ENCODE measurements at regions not wholly inside any gene's neighbourhood (a gene's known extent, or its start where the extent isn't known, plus 50 kb on each side); places are given as distances from the start of the nearest gene placed in this dataset.
A peak's percentile ranks its signal among the peaks of the same experiment; 100 is the strongest.

DNA sequence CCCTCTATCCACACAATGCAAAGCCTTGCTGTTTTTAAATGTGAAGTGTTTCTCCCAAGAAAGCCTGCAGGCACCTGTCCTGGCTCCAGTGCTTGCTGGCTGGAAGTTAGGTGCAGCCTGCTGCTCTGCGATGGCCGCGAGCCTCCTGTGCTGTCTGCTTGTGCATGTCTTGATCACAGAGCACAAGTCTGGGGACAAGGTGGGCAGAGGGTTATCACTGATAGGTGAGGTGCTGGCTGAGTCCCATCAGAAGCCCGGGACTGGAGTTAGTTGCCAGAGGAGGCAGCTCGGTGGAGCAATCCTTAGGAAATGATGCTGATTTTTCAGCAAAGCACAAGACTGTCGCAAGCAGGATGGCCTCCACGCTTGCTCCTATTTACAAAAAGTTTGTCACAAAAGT, 137.8 kb upstream of the AJAP1 start:
- WGBS (ENCODE audit: insufficient coverage, low coverage, low lambda C conversion rate, missing lambda C conversion rate) = 23% methylated on average over 3 of the region's 7 CpGs
- intact Hi-C loops (cut with DNase I) = no loop called here
- no peak for ATAC-seq
- DNase-seq = no peak
- no peak overlapping the region for H3K27ac ChIP-seq
- H3K9me3 ChIP-seq = no peaks in the 10 kb centered on the region
- no peaks in the 10 kb centered on the region for H3K36me3 ChIP-seq
- H3K4me3 ChIP-seq = no peak overlapping the region
- no peaks in the 10 kb centered on the region for H3K27me3 ChIP-seq
- H3K4me1 ChIP-seq = no peaks in the 10 kb centered on the region
- no peak for TF ChIP-seq POLR2A (IDR thresholded peaks at IDR 0.05)

DNA sequence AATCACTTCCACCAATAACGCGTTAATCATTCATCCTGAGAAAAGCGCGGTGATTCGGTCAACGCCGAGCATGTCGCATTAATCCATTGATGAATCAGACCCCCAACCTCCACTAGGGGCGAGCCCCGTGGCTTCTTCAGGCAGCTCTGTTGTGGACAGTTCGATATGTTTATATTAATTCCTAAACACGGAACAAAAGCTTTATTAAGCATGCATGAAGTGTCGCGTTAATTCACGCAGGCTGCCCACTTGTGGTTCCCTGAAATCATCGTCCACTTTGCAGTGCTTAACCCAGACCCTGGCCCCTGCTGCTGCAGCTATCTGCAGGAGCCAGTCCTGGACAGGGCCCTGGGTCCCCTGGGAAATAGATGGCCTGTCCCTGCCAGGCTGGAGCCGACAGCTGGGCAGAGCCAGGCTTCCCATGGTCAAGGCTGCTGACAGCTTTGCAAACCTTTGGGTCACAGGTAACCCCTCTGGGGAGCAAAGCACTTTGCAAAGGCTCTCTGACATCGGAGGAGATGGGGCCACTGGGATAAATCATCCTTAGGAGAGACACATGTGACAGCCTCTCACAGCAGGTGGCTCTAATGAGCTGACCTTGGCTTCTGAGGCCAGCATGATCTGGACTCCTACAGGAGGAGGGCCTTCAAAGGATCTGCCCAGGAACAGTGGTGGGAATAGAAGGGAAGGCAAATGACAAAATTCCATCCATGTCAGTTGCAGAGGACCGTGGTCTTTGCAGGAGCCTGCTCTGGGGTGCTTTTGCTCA, 137.0 kb upstream of the AJAP1 start:
- H3K4me1 ChIP-seq = no peaks in the 10 kb centered on the region

GRCh38 chr1:4518621-4519020, 135.8 kb upstream of the AJAP1 start:
- Histone ChIP-seq H3K27me3 (no peaks in the 10 kb centered on the region), H3K4me3 (no peak overlapping the region), H3K9me3 (no peaks in the 10 kb centered on the region), H3K4me1 (no peaks in the 10 kb centered on the region), H3K36me3 (no peaks in the 10 kb centered on the region), H3K27ac (no peak overlapping the region)
- WGBS (ENCODE audit: insufficient coverage, low coverage, low lambda C conversion rate, missing lambda C conversion rate) = 92% methylated on average over 6 of the region's 7 CpGs
- intact Hi-C loops (cut with DNase I) = no loop called here
- no peak for DNase-seq
- TF ChIP-seq POLR2A (IDR thresholded peaks at IDR 0.05) (no peak), CTCF (IDR thresholded peaks at IDR 0.05) (no peak)
- no peak for ATAC-seq

More for the DNA sequence above, 137.0 kb upstream of the AJAP1 start:
- WGBS (ENCODE audit: insufficient coverage, low coverage, low lambda C conversion rate, missing lambda C conversion rate) = 62% methylated on average over 15 of the region's 19 CpGs
- no peaks in the 10 kb centered on the region for H3K27me3 ChIP-seq
- no peaks in the 10 kb centered on the region for H3K36me3 ChIP-seq
- ATAC-seq (peak in 1 of 4 donors; percentile 20), DNase-seq (no peak)
- intact Hi-C loops (cut with DNase I) = no loop called here
- H3K4me3 ChIP-seq = no peak overlapping the region
- TF ChIP-seq CTCF (IDR thresholded peaks at IDR 0.05) (no peak), POLR2A (IDR thresholded peaks at IDR 0.05) (no peak)
- H3K27ac ChIP-seq = no peak overlapping the region
- H3K9me3 ChIP-seq = no peaks in the 10 kb centered on the region

DNA sequence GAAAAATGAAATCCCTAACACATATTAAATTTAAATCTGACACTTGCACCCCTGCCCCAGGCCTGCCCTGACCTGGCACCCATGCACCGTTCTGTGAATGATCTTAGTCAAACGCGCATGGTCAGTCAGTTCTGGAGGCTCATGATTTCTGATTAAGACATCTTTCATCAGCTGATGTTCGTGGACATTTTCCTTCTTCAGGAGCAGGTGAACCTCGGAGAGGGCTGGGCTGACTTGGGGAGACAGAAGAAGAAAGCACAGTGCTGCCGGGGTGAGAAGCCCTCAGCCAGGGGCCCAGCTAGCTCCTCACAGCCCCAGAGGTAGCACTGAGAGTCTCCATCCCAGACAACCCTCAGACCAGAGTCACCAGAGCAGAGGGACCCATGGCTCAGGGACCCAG, 134.5 kb upstream of the AJAP1 start:
- no peak for DNase-seq
- TF ChIP-seq CTCF (IDR thresholded peaks at IDR 0.05) = no peak
- no peaks in the 10 kb centered on the region for H3K27me3 ChIP-seq
- no peaks in the 10 kb centered on the region for H3K9me3 ChIP-seq
- no peaks in the 10 kb centered on the region for H3K36me3 ChIP-seq
- intact Hi-C loops (cut with DNase I) = no loop called here
- H3K4me1 ChIP-seq = no peaks in the 10 kb centered on the region
- 71% methylated on average over 5 of the region's 6 CpGs for WGBS (ENCODE audit: insufficient coverage, low coverage, low lambda C conversion rate, missing lambda C conversion rate)
- H3K4me3 ChIP-seq = no peak overlapping the region
- ATAC-seq = no peak
- no peak overlapping the region for H3K27ac ChIP-seq

- TF ChIP-seq POLR2A (IDR thresholded peaks at IDR 0.05) (no peak), CTCF (IDR thresholded peaks at IDR 0.05) (no peak)
- DNase-seq = no peak
Measured at GRCh38 chr1:4523551-4523950, 130.9 kb upstream of the AJAP1 start.

More at GRCh38 chr1:4523551-4523950, 130.9 kb upstream of the AJAP1 start:
- WGBS (ENCODE audit: insufficient coverage, low coverage, low lambda C conversion rate, missing lambda C conversion rate) = 66% methylated on average over 4 of the region's 4 CpGs
- no peak for ATAC-seq
- Histone ChIP-seq H3K27me3 (no peaks in the 10 kb centered on the region), H3K27ac (no peak overlapping the region), H3K36me3 (no peaks in the 10 kb centered on the region), H3K9me3 (no peaks in the 10 kb centered on the region), H3K4me1 (no peaks in the 10 kb centered on the region), H3K4me3 (no peak overlapping the region)
- intact Hi-C loops (cut with DNase I) = no loop called here

Data from right lobe of liver (tissue), 6 donors.